SK-N-SH (cell line): ENCODE measurements at regions not wholly inside any gene's neighbourhood (a gene's known extent, or its start where the extent isn't known, plus 50 kb on each side); places are given as distances from the start of the nearest gene placed in this dataset.

ENCODE experiments used
- CHD2 ChIP-seq: fragments of 150-350 bp; IDR thresholded peaks from 2 replicates; pipeline ENCODE4 v1.6.1; 2018; ENCODE audit warnings: low read length; ENCODE audit not compliant: partially characterized antibody
- CTCF ChIP-seq: fragments of 200-600 bp; sonication (generic); IDR thresholded peaks from 2 replicates; pipeline ENCODE4 v1.6.1; 2017; ENCODE audit warnings: antibody characterized with exemption, mild to moderate bottlenecking, moderate library complexity
- FOXJ3 ChIP-seq: sonication (generic); formaldehyde crosslinking; IDR thresholded peaks from 2 replicates; pipeline ENCODE4 v1.5.1; 2020; ENCODE audit warnings: mild to moderate bottlenecking, missing genetic modification reagents
- MAX ChIP-seq: IDR thresholded peaks from 2 replicates; pipeline ENCODE4 v1.4.0; 2012; ENCODE audit warnings: low read depth
- NRF1 ChIP-seq: IDR thresholded peaks from 2 replicates; pipeline ENCODE4 v1.6.1; 2012; ENCODE audit warnings: low read depth, mild to moderate bottlenecking, low read length
- POLR2AphosphoS5 ChIP-seq: IDR thresholded peaks from 2 replicates; pipeline ENCODE4 v1.6.1; 2012; ENCODE audit warnings: low read depth, low read length
- RAD21 ChIP-seq: IDR thresholded peaks from 2 replicates; pipeline ENCODE4 v1.6.1; 2012; ENCODE audit warnings: mild to moderate bottlenecking, low read length
- RFX5 ChIP-seq: IDR thresholded peaks from 2 replicates; pipeline ENCODE4 v1.6.1; 2012; ENCODE audit warnings: mild to moderate bottlenecking, improper control_type of control experiment, low read length
- RXRA ChIP-seq: IDR thresholded peaks from 2 replicates; pipeline ENCODE4 v1.4.0; 2012; ENCODE audit warnings: low read depth, mild to moderate bottlenecking, borderline replicate concordance
- SIN3A ChIP-seq: IDR thresholded peaks from 2 replicates; pipeline ENCODE4 v1.6.1; 2012; ENCODE audit warnings: low read depth, mild to moderate bottlenecking, low read length, moderate library complexity, borderline replicate concordance

GRCh38 chr7:36775061-36775620 lies 50.8 kb upstream of the AOAH start:
- no peak for TF ChIP-seq MAX
- no peak for TF ChIP-seq CTCF
- TF ChIP-seq FOXJ3 (CRISPR knock-in tag) = no peak
- TF ChIP-seq RFX5 = no peak
- TF ChIP-seq RAD21 = no peak
- no peak for TF ChIP-seq NRF1
- TF ChIP-seq RXRA = no peak
- TF ChIP-seq POLR2AphosphoS5 = no peak
- no peak for TF ChIP-seq CHD2
- no peak for TF ChIP-seq SIN3A
